Neuron (in vitro differentiated cells): ENCODE measurements at regions not wholly inside any gene's neighbourhood (a gene's known extent, or its start where the extent isn't known, plus 50 kb on each side); places are given as distances from the start of the nearest gene placed in this dataset.
"Not testable (repeated sequence)": the region's sequence is repeated elsewhere in the genome, so short reads cannot be mapped to it uniquely, and the experiment has no call there.

Experiments
- H2AFZ ChIP-seq: one replicate; pipeline ENCODE4 v1.6.1; 2013; ENCODE audit warnings: low read depth, mild to moderate bottlenecking, inconsistent platforms, low read length, moderate library complexity
- H3K27me3 ChIP-seq: one replicate; pipeline ENCODE4 v1.6.1; 2013; ENCODE audit warnings: low read length; ENCODE audit not compliant: insufficient read depth
- H3K36me3 ChIP-seq: one replicate; pipeline ENCODE4 v1.6.1; 2013; ENCODE audit warnings: low read length; ENCODE audit not compliant: insufficient read depth
- H3K4me1 ChIP-seq: one replicate; pipeline ENCODE4 v1.6.1; 2013; ENCODE audit warnings: low read length; ENCODE audit not compliant: insufficient read depth
- H3K4me3 ChIP-seq: 2 replicates; pipeline ENCODE4 v1.5.1; 2013; ENCODE audit warnings: mild to moderate bottlenecking, low read length, moderate library complexity
- H3K9me3 ChIP-seq: one replicate; pipeline ENCODE4 v1.6.1; 2013; ENCODE audit warnings: low read length

DNA sequence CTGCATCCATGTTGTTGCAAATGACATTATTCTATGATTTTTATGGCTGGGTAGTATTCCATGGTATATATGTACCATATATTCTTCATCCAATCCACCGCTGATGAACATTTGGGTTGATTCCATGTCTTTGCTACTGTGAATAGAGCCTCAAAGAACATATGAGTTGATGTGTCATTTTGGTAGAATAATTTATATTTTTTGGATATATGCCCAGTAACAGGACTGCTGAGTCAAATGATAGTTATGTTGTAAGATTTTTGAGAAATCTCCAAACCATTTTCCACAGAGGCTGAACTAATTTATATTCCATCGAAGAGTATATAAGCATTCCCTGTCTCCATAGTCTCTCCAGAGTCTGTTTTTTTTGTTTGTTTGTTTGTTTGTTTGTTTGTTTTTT, 1373.5 kb downstream of the GRIK2 start:
- H3K9me3 ChIP-seq, result no peaks in the 10 kb centered on the region
- no peaks in the 10 kb centered on the region for H3K27me3 ChIP-seq
- no peaks in the 10 kb centered on the region for H3K4me1 ChIP-seq
- no peak overlapping the region for H3K4me3 ChIP-seq
- no peak overlapping the region for H2AFZ ChIP-seq
- no peaks in the 10 kb centered on the region for H3K36me3 ChIP-seq

GRCh38 chr6:102764317-102764716, 1370.8 kb downstream of the GRIK2 start:
- Histone ChIP-seq H3K4me3 (no peak overlapping the region), H2AFZ (no peak overlapping the region), H3K9me3 (no peaks in the 10 kb centered on the region), H3K36me3 (no peaks in the 10 kb centered on the region), H3K27me3 (no peaks in the 10 kb centered on the region), H3K4me1 (no peaks in the 10 kb centered on the region)

GRCh38 chr6:102763891-102764290, 1370.4 kb downstream of the GRIK2 start:
- Histone ChIP-seq H3K4me3 (no peak overlapping the region), H2AFZ (no peak overlapping the region), H3K4me1 (no peaks in the 10 kb centered on the region), H3K9me3 (no peaks in the 10 kb centered on the region), H3K27me3 (no peaks in the 10 kb centered on the region), H3K36me3 (no peaks in the 10 kb centered on the region)

DNA sequence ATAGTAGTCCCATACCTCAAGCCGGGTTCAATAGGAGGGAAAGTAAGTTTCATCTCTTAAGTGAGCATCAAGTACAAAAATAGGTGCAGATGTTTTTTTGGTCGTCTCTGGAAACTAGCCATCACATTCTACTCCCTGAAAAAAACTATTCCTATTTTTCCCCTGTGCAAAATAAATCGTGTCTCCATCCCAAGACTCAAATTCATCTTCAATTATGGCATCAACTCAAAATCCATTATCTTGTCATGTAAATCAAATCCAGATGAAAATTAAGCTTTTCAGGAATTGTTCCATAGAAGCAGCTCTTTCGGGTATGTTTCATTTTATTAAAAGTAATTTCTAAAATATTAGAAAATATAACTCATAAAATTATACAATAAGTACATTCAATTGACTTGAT, 1368.4 kb downstream of the GRIK2 start:
- no peaks in the 10 kb centered on the region for H3K27me3 ChIP-seq
- no peaks in the 10 kb centered on the region for H3K9me3 ChIP-seq
- H3K4me3 ChIP-seq, result no peak overlapping the region
- no peaks in the 10 kb centered on the region for H3K4me1 ChIP-seq
- H2AFZ ChIP-seq, result no peak overlapping the region
- no peaks in the 10 kb centered on the region for H3K36me3 ChIP-seq

- Histone ChIP-seq H3K4me3 (no peak overlapping the region), H2AFZ (no peak overlapping the region), H3K36me3 (no peaks in the 10 kb centered on the region), H3K9me3 (no peaks in the 10 kb centered on the region), H3K4me1 (no peaks in the 10 kb centered on the region), H3K27me3 (no peaks in the 10 kb centered on the region)
These were observed 1365.9 kb downstream of the GRIK2 start for GRCh38 chr6:102759415-102759814.

DNA sequence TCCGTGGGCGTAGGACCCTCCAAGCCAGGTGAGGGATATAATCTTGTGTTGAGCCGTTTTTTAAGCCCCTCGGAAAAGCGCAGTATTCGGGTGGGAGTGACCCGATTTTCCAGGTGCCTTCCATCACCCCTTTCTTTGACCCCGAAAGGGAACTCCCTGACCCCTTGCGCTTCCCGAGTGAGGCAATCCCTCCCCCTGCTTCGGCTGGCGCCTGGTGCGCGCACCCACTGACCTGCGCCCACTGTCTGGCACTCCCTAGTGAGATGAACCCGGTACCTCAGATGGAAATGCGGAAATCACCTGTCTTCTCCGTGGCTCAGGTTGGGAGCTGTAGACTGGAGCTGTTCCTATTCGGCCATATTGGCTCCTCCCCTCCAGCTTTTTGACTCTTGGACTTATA, 1365.0 kb downstream of the GRIK2 start:
- not testable (repeated sequence) for H2AFZ ChIP-seq, H3K4me3 ChIP-seq, H3K36me3 ChIP-seq, H3K4me1 ChIP-seq, H3K9me3 ChIP-seq, H3K27me3 ChIP-seq

DNA sequence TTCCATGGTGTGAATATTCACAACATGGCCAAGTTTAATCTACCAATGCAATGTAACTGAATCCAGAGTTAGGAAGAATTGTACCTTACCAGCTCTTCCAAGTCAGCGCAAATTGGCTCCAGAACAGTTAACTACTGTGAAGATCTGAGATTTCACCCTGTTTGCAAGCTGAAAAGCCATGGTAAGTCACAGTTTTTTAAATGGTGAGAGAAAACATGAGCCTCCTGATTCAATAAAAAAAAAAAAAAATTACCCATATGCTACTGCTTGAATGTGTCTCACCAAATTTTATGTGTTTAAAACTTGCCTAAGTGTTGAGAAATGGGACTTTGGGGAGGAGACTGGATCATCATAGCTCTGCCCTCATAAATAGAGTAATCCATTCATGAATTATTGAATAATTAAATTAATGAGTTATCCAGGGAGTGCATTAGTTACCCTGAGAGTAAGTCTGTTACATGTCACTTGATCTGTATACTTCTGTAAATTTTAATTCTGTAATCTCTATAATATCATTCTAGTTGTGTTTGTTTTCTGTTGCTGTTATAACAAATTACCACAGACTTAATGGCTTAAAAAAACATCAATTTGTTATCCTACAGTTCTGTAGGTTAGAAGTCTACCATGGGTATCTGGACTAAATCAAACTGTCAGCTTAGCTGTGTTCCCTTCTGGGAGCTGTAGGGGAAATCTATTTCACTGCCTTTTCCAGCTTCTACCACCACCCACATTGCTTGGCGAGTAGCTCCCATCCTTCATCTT, 1355.9 kb downstream of the GRIK2 start:
- Histone ChIP-seq H3K9me3 (no peaks in the 10 kb centered on the region), H3K4me1 (no peaks in the 10 kb centered on the region), H3K4me3 (no peak overlapping the region), H2AFZ (no peak overlapping the region), H3K36me3 (no peaks in the 10 kb centered on the region), H3K27me3 (no peaks in the 10 kb centered on the region)

GRCh38 chr6:102746941-102747340, 1353.4 kb downstream of the GRIK2 start:
- Histone ChIP-seq H3K4me1 (no peaks in the 10 kb centered on the region), H3K27me3 (no peaks in the 10 kb centered on the region), H3K9me3 (no peaks in the 10 kb centered on the region), H3K36me3 (no peaks in the 10 kb centered on the region), H3K4me3 (no peak overlapping the region), H2AFZ (no peak overlapping the region)

DNA sequence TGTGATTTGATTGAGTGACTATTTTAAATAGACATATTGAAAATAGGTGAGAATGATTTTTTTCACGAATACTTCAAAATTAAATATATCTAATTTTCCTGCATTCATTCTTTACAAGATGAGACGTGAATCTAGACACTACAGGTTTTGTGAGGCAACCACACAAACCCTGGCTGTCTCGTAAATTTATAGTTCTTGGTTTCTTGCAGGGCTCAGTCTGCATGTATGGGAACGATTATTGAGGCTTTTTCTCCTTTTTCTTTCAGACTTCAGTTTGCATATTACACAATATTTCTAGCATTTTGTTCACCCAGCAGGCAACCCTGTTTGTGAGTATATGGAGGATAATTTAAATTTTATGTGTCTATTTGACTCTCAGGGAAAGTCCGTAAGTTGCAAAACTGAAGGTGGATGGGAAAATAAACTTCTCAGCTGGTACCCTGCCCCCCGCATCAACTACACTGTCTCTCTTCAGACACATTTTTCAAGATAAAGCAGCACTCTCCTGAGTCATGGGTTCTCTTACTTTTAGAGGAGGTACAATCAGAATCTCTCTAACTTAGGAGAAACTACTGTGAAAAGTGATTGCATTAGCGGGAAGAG, 1349.3 kb downstream of the GRIK2 start:
- Histone ChIP-seq H3K36me3 (no peaks in the 10 kb centered on the region), H3K4me3 (no peak overlapping the region), H2AFZ (no peak overlapping the region), H3K9me3 (no peaks in the 10 kb centered on the region), H3K4me1 (no peaks in the 10 kb centered on the region), H3K27me3 (no peaks in the 10 kb centered on the region)

- no peaks in the 10 kb centered on the region for H3K9me3 ChIP-seq
- H3K4me3 ChIP-seq, result no peak overlapping the region
- H3K4me1 ChIP-seq, result no peaks in the 10 kb centered on the region
- no peaks in the 10 kb centered on the region for H3K36me3 ChIP-seq
- H2AFZ ChIP-seq, result no peak overlapping the region
- no peaks in the 10 kb centered on the region for H3K27me3 ChIP-seq
These were observed 1348.5 kb downstream of the GRIK2 start for GRCh38 chr6:102742028-102742427.

DNA sequence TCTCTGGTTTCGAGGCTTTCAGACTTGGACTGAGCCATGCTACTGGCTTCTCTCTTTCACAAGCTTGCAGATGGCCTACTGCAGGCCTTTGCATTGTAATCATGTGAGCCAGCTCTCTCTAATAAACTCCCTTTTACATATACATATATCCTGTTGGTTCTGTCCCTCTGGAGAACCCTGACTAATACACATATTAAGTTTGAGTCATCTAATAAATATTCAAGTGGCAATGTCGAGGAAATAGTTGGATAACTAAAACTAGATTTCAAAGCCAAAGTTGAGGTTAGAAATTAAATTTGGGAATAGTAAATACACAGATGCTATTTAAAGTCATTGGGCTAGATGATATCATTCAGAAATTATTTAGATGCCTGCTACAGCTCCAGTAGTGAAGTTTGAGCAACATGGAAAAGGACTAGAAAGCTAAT, 1343.4 kb downstream of the GRIK2 start:
- Histone ChIP-seq H2AFZ (no peak overlapping the region), H3K9me3 (no peaks in the 10 kb centered on the region), H3K36me3 (no peaks in the 10 kb centered on the region), H3K4me3 (no peak overlapping the region), H3K27me3 (no peaks in the 10 kb centered on the region), H3K4me1 (no peaks in the 10 kb centered on the region)

DNA sequence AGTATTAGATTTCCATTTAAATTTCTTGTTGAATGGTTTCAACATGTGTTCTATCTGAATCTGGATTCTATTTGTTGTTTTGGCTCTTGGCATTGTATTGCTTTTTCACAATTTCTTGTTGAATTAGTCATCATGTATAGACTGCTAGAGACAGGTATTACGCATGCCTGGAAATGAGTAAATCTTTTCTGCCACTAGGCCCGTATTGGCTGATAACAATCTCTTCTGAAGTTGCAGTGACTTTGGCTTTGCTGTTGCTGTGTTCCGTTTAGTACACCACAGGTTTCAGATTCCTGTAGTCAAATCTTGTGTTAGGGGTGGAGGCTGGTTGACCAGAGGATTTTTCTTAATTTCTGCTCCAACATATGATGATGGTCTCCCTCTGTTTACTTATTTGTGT, 1339.4 kb downstream of the GRIK2 start:
- no peak overlapping the region for H3K4me3 ChIP-seq
- no peaks in the 10 kb centered on the region for H3K4me1 ChIP-seq
- H2AFZ ChIP-seq, result no peak overlapping the region
- no peaks in the 10 kb centered on the region for H3K27me3 ChIP-seq
- H3K36me3 ChIP-seq, result no peaks in the 10 kb centered on the region
- no peaks in the 10 kb centered on the region for H3K9me3 ChIP-seq

DNA sequence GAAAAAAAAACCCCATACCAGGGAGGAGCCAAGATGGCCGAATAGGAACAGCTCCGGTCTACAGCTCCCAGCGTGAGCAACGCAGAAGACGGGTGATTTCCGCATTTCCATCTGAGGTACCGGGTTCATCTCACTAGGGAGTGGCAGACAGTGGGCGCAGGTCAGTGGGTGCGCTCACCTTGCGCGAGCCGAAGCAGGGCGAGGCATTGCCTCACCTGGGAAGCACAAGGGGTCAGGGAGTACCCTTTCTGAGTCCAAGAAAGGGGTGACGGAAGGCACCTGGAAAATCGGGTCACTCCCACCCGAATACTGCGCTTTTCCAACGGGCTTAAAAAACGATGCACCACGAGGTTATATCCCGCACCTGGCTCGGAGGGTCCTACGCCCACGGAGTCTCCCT, 1328.6 kb downstream of the GRIK2 start:
- H2AFZ ChIP-seq, H3K27me3 ChIP-seq, H3K36me3 ChIP-seq, H3K4me3 ChIP-seq, H3K9me3 ChIP-seq, H3K4me1 ChIP-seq: not testable (repeated sequence)
